NB4 (cell line): ENCODE measurements at regions not wholly inside any gene's neighbourhood (a gene's known extent, or its start where the extent isn't known, plus 50 kb on each side); places are given as distances from the start of the nearest gene placed in this dataset.

Experiments
- DNase-seq: peaks from one replicate; pipeline ENCODE4 v3.0.0; 2010; ENCODE audit warnings: low read depth
- H3K4me3 ChIP-seq: one replicate; pipeline ENCODE4 v1.5.1; 2011; ENCODE audit warnings: mild to moderate bottlenecking, low read depth, low read length, moderate library complexity
- MYC ChIP-seq: IDR thresholded peaks from 2 replicates; pipeline ENCODE4 v1.6.1; 2011; ENCODE audit warnings: low read depth, low read length
- POLR2A ChIP-seq: IDR thresholded peaks from 2 replicates; pipeline ENCODE4 v1.6.1; 2011; ENCODE audit warnings: mild to moderate bottlenecking; ENCODE audit not compliant: insufficient read length; ENCODE audit errors: extremely low read depth
- TF ChIP-seq, protein P1 (sequence below): IDR thresholded peaks from 2 replicates; pipeline ENCODE4 v1.6.1; 2011; ENCODE audit warnings: low read depth, low read length
- TF ChIP-seq, protein P2 (sequence below): IDR thresholded peaks from one replicate; pipeline ENCODE4 v1.5.1; 2012; ENCODE audit warnings: low read depth, low read length

DNA sequence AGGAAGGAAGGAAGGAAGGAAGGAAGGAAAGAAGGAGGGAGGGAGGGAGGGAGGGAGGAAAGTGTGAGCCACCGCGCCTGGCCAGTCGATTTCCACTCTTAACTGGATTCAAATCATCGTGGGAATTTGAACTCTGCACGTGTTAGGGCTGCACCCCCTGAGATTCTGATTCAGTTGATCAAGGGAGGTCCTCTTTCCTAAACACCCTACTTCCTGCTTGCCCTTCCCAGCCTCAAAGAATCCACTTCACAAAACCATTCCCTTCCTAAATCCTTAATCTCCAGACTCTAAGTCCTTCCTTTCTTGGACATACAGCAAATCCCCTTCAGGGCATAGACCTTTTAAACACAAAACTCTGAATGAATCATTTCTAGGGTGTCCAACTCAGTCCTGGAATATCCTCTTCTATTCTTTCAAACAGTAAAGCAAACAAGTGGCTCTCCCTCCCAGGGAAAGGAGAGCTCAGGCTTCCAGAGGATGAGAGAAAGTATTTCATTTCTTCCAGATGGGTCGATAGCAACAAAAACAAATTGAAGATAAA lies 68.2 kb upstream of the MBOAT2 start:
- TF ChIP-seq, protein P1, sequence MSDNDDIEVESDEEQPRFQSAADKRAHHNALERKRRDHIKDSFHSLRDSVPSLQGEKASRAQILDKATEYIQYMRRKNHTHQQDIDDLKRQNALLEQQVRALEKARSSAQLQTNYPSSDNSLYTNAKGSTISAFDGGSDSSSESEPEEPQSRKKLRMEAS: no peak
- no peak for TF ChIP-seq MYC
- TF ChIP-seq, protein P2, sequence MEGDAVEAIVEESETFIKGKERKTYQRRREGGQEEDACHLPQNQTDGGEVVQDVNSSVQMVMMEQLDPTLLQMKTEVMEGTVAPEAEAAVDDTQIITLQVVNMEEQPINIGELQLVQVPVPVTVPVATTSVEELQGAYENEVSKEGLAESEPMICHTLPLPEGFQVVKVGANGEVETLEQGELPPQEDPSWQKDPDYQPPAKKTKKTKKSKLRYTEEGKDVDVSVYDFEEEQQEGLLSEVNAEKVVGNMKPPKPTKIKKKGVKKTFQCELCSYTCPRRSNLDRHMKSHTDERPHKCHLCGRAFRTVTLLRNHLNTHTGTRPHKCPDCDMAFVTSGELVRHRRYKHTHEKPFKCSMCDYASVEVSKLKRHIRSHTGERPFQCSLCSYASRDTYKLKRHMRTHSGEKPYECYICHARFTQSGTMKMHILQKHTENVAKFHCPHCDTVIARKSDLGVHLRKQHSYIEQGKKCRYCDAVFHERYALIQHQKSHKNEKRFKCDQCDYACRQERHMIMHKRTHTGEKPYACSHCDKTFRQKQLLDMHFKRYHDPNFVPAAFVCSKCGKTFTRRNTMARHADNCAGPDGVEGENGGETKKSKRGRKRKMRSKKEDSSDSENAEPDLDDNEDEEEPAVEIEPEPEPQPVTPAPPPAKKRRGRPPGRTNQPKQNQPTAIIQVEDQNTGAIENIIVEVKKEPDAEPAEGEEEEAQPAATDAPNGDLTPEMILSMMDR: no peak
- TF ChIP-seq POLR2A: no peak
- no peak for DNase-seq
- no peak overlapping the region for H3K4me3 ChIP-seq

DNA sequence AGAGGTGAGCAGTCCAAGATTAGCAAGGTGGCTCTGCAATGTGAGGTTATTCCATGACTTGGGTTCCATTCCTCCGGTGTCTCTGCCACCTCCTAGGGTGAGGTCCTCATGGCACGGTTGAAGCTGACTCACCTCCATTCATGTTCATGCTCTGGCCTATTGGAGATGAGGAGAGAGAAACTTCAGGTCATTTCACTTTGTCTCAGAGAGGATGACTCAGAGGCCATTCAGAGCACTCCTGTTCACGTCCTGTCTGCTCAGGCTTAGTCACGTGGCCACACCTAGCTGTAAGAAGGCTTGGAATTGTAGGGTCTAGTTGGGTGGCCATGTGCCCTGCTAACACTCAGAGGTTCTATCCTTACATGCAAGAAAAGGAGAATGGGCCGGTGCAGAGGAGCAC lies 67.5 kb upstream of the MBOAT2 start:
- peak; percentile 13 for DNase-seq
- no peak overlapping the region for H3K4me3 ChIP-seq
- no peak for TF ChIP-seq POLR2A
- TF ChIP-seq, protein P2: no peak
- TF ChIP-seq MYC: no peak
- TF ChIP-seq, protein P1: no peak

DNA sequence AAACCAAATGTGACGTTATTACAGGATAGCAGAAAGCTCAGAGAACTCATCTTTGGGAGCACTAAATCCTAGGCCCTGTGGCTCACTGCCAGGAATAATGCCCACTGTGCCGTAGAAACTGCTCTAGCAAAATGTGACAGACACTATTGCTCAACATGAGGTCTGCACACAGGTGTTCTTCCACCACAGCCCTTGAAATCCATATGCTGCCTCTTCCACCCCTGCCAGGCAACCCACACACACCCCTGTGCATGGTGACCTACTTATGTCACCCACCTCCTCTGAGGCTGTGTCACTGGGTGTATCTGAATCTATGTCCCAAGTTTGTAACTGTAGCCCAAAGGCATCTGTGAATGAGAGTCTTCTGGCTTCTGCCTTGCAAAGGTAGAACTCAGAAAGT lies 66.1 kb upstream of the MBOAT2 start:
- DNase-seq: no peak
- H3K4me3 ChIP-seq: no peak overlapping the region
- TF ChIP-seq, protein P1: no peak
- TF ChIP-seq MYC (no peak), POLR2A (no peak)
- TF ChIP-seq, protein P2: no peak

DNA sequence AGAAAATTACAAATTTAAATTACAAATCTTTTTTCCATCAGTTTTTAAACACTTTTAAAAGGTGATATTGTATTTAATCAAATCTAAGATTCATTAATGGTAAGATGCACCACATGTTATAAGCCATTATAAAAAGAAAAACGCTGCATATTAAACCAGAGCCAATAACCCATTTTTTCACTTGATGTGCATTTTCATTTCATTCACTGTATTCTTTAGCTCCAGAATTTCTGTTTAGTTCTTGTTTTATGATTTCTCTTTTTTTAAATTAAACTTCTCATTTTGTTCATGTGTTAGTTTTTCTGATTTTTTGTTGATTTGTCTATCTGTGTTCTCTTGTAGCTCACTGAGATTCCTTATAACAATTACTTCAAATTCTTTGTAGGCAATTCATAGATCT lies 62.4 kb upstream of the MBOAT2 start:
- DNase-seq: no peak
- no peak for TF ChIP-seq MYC
- TF ChIP-seq POLR2A: no peak
- TF ChIP-seq, protein P2: no peak
- TF ChIP-seq, protein P1: no peak

DNA sequence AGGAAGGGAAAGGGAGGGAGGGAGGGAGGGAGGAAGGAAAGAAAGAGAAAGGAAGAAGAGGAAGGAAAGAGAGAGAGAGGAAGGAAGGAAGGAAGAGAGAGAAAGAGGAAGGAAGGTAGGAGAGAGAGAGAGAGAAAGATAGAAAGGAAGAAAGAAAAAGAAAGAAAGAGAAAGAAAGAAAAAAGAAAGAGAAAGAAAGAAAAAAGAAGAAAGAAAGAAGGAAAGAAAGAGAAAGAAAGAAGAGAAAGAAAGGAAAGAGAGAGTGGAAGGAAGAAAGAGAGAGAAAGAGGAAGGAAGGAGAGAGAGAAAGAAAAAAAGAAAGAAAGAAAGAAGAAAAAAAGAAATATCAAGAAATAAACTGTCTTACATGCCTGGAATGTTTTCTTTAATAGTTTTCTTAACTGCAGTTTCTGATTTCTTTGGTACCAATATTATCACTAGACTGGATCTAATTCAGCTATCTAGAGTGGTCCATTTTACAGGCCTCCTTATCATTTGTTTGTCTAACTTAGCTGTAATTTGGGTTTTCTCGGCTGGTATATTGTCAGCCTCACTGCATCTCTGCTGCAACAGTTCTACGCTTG lies 59.6 kb upstream of the MBOAT2 start:
- no peak for DNase-seq
- TF ChIP-seq, protein P2: no peak
- TF ChIP-seq, protein P1: no peak
- TF ChIP-seq POLR2A: no peak
- no peak overlapping the region for H3K4me3 ChIP-seq

More for the DNA sequence above, 62.4 kb upstream of the MBOAT2 start:
- no peak overlapping the region for H3K4me3 ChIP-seq

DNA sequence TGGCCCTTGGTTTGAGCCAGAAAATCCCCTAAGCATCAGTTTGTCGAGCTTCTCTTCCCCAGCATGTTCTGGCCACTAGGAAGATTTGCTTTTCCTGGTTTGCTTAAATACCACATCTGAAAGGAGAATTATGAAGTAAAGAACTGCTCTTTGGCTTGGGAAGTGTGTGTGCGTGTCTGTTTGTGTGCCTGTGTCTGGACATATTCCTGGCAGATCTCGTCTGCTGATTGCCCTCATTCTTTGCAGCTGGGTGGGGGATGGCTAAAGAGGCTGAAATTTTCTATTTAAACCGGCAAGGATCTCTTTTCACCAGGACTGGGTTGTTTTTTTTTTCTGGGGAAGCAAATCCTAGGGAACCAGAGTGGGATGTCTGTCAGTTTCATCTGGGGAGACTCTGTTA lies 57.3 kb upstream of the MBOAT2 start:
- TF ChIP-seq MYC (no peak), POLR2A (no peak)
- TF ChIP-seq, protein P2: no peak
- TF ChIP-seq, protein P1: no peak
- H3K4me3 ChIP-seq: no peak overlapping the region
- DNase-seq: no peak
